ENCODE measurements at regions not wholly inside any gene's neighbourhood (a gene's known extent, or its start where the extent isn't known, plus 50 kb on each side); places are given as distances from the start of the nearest gene placed in this dataset.

GRCh38 chr5:93303291-93303691 is 277.7 kb downstream of the NR2F1-AS1 start:
- Mint-ChIP-seq H3K4me3 (no peak overlapping the region), H3K36me3 (ENCODE audit: low read depth) (no peaks in the 10 kb centered on the region), H3K27me3 (ENCODE audit: low read depth) (no peaks in the 10 kb centered on the region), H3K27ac (no peak overlapping the region), H3K4me1 (ENCODE audit: low read depth) (no peaks in the 10 kb centered on the region), H3K9me3 (no peaks in the 10 kb centered on the region)
- DNase-seq (ENCODE audit: low spot score): no peak

GRCh38 chr5:93302711-93303110 is 278.3 kb downstream of the NR2F1-AS1 start:
- H3K4me1 Mint-ChIP-seq (ENCODE audit: low read depth): no peaks in the 10 kb centered on the region
- H3K27me3 Mint-ChIP-seq (ENCODE audit: low read depth): no peaks in the 10 kb centered on the region
- H3K36me3 Mint-ChIP-seq (ENCODE audit: low read depth): no peaks in the 10 kb centered on the region
- no peak overlapping the region for H3K4me3 Mint-ChIP-seq
- H3K9me3 Mint-ChIP-seq: no peaks in the 10 kb centered on the region
- H3K27ac Mint-ChIP-seq: no peak overlapping the region
- DNase-seq (ENCODE audit: low spot score): no peak

- no peak overlapping the region for H3K4me3 Mint-ChIP-seq
- H3K9me3 Mint-ChIP-seq: no peaks in the 10 kb centered on the region
- DNase-seq (ENCODE audit: low spot score): no peak
- no peak overlapping the region for H3K27ac Mint-ChIP-seq
- no peaks in the 10 kb centered on the region for H3K27me3 Mint-ChIP-seq (ENCODE audit: low read depth)
- no peaks in the 10 kb centered on the region for H3K36me3 Mint-ChIP-seq (ENCODE audit: low read depth)
- no peaks in the 10 kb centered on the region for H3K4me1 Mint-ChIP-seq (ENCODE audit: low read depth)
These were observed 280.1 kb downstream of the NR2F1-AS1 start for GRCh38 chr5:93300945-93301344.

GRCh38 chr5:93300309-93300923 is 280.6 kb downstream of the NR2F1-AS1 start:
- H3K9me3 Mint-ChIP-seq: no peaks in the 10 kb centered on the region

GRCh38 chr5:93299681-93300308 is 281.2 kb downstream of the NR2F1-AS1 start:
- Mint-ChIP-seq H3K36me3 (ENCODE audit: low read depth) (no peaks in the 10 kb centered on the region), H3K4me1 (ENCODE audit: low read depth) (no peaks in the 10 kb centered on the region), H3K9me3 (no peaks in the 10 kb centered on the region), H3K27ac (no peak overlapping the region), H3K27me3 (ENCODE audit: low read depth) (no peaks in the 10 kb centered on the region), H3K4me3 (no peak overlapping the region)
- no peak for DNase-seq (ENCODE audit: low spot score)

More at GRCh38 chr5:93300309-93300923, 280.6 kb downstream of the NR2F1-AS1 start:
- no peaks in the 10 kb centered on the region for H3K27me3 Mint-ChIP-seq (ENCODE audit: low read depth)
- no peak overlapping the region for H3K27ac Mint-ChIP-seq
- no peak for DNase-seq (ENCODE audit: low spot score)
- H3K4me3 Mint-ChIP-seq: no peak overlapping the region
- no peaks in the 10 kb centered on the region for H3K36me3 Mint-ChIP-seq (ENCODE audit: low read depth)
- no peaks in the 10 kb centered on the region for H3K4me1 Mint-ChIP-seq (ENCODE audit: low read depth)

GRCh38 chr5:93297116-93297515 is 283.9 kb downstream of the NR2F1-AS1 start:
- no peak for DNase-seq (ENCODE audit: low spot score)
- Mint-ChIP-seq H3K27ac (no peak overlapping the region), H3K4me1 (ENCODE audit: low read depth) (no peaks in the 10 kb centered on the region), H3K36me3 (ENCODE audit: low read depth) (no peaks in the 10 kb centered on the region), H3K9me3 (no peaks in the 10 kb centered on the region), H3K4me3 (no peak overlapping the region), H3K27me3 (ENCODE audit: low read depth) (no peaks in the 10 kb centered on the region)

DNA sequence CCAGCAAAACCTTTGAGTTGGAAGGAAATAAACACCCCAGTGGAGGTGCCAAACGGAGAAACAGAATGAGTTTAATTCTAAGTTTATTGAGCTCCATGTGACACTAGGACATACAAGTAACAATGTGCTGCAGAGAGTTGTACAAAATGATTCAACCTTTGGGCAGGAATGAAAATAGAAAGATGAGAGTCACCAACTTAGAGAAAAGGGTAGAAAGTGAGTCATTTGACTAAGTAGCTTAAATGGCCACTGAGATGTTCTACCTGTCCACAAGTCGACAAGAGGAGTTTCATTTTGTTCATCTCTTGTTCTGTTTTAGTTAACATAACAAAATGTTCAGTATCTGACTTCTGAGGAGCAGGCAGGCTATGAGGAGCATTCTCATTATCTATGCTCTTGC is 284.7 kb downstream of the NR2F1-AS1 start:
- DNase-seq (ENCODE audit: low spot score): no peak
- Mint-ChIP-seq H3K4me1 (ENCODE audit: low read depth) (no peaks in the 10 kb centered on the region), H3K27me3 (ENCODE audit: low read depth) (no peaks in the 10 kb centered on the region), H3K4me3 (no peak overlapping the region), H3K9me3 (no peaks in the 10 kb centered on the region), H3K27ac (no peak overlapping the region), H3K36me3 (ENCODE audit: low read depth) (no peaks in the 10 kb centered on the region)

DNA sequence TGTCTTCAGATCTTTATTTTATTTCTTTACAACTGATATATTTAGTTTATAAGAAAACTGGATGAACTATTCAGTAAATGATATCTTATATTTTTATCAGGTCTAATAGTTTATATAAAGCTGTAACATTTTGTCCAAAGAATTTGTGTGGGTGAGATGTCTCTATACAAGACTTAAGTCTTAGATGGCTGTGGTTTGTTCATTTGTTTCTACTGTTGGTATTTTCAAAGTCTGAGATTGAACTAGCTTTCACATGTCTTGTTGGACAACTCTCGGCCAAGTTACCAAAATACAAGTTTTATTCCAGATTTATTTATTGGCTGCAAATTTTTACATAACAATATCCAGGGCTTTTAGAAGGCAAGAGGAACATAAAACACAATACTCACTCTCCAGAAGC is 286.0 kb downstream of the NR2F1-AS1 start:
- no peaks in the 10 kb centered on the region for H3K9me3 Mint-ChIP-seq
- H3K4me1 Mint-ChIP-seq (ENCODE audit: low read depth): no peaks in the 10 kb centered on the region
- H3K27me3 Mint-ChIP-seq (ENCODE audit: low read depth): no peaks in the 10 kb centered on the region
- H3K4me3 Mint-ChIP-seq: no peak overlapping the region
- no peaks in the 10 kb centered on the region for H3K36me3 Mint-ChIP-seq (ENCODE audit: low read depth)
- DNase-seq (ENCODE audit: low spot score): no peak
- no peak overlapping the region for H3K27ac Mint-ChIP-seq

GRCh38 chr5:93294199-93294598 is 286.8 kb downstream of the NR2F1-AS1 start:
- Mint-ChIP-seq H3K36me3 (ENCODE audit: low read depth) (no peaks in the 10 kb centered on the region), H3K4me1 (ENCODE audit: low read depth) (no peaks in the 10 kb centered on the region), H3K27me3 (ENCODE audit: low read depth) (no peaks in the 10 kb centered on the region), H3K4me3 (no peak overlapping the region), H3K9me3 (no peaks in the 10 kb centered on the region), H3K27ac (no peak overlapping the region)
- no peak for DNase-seq (ENCODE audit: low spot score)

GRCh38 chr5:93289942-93290341 is 291.1 kb downstream of the NR2F1-AS1 start:
- H3K27ac Mint-ChIP-seq: no peak overlapping the region
- DNase-seq (ENCODE audit: low spot score): no peak
- H3K36me3 Mint-ChIP-seq (ENCODE audit: low read depth): no peaks in the 10 kb centered on the region
- peaks cover 11% of the 10 kb centered on the region for H3K9me3 Mint-ChIP-seq
- no peaks in the 10 kb centered on the region for H3K4me1 Mint-ChIP-seq (ENCODE audit: low read depth)
- no peak overlapping the region for H3K4me3 Mint-ChIP-seq
- H3K27me3 Mint-ChIP-seq (ENCODE audit: low read depth): no peaks in the 10 kb centered on the region

DNA sequence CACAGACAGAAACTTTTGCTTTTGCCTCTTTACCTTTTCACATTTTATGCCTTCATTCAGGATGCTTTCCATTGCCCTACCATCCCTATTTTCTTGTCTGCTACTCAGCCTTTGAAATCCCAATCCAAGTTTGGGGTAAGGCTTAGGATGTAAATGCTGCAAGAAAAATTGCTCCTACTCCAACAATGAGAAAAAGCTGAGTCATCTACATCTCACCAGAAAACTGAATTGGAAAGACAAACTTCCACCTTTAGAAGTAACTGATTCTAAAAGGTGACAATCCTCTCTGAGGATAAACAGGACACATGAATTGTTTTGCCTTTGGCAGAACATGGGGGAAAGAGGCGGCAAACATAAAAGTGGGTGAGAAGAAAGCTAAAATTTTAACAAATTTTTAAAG is 295.6 kb downstream of the NR2F1-AS1 start:
- H3K9me3 Mint-ChIP-seq: peaks cover 11% of the 10 kb centered on the region
- H3K4me3 Mint-ChIP-seq: no peak overlapping the region
- DNase-seq (ENCODE audit: low spot score): no peak
- no peak overlapping the region for H3K27ac Mint-ChIP-seq
- H3K4me1 Mint-ChIP-seq (ENCODE audit: low read depth): no peaks in the 10 kb centered on the region
- H3K27me3 Mint-ChIP-seq (ENCODE audit: low read depth): no peaks in the 10 kb centered on the region
- H3K36me3 Mint-ChIP-seq (ENCODE audit: low read depth): no peaks in the 10 kb centered on the region

DNA sequence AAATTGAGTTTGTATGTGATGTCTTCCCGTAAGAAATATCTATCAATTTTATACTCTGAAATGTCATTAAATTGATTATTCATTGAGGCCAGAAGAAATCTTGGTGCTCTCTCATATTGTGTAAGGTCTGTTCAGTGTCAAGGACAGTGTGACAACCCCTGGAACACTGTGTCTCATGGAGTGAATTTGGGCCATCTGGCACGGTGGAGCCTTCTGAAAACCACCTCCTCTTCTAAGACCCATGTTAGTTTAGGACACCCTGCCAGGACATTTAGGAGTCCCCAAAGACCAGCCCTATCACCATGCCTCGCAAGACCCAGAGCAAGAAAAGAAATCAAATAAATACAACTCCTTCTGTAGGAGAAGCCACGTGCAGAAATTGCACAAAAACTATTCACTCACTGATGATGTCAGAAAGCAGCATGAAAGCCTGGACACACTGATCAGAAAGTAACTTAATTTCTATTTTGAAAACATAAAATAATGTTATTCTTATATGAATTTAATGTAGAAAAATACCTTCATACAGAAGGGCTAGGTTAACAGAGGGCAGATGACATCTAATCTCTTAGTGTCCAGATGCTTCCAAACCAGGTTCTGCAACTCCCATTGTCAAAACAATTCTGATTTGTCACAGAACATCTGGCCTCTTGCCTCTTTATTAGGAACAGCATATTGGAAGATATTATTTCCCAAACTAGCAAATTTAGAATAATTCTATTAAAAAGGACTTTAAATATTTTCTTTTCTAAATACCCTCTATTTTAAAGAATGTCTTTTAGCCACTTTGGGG is 298.8 kb downstream of the NR2F1-AS1 start:
- H3K36me3 Mint-ChIP-seq (ENCODE audit: low read depth): no peaks in the 10 kb centered on the region
- H3K27ac Mint-ChIP-seq: no peak overlapping the region
- no peaks in the 10 kb centered on the region for H3K27me3 Mint-ChIP-seq (ENCODE audit: low read depth)
- no peaks in the 10 kb centered on the region for H3K4me1 Mint-ChIP-seq (ENCODE audit: low read depth)
- H3K9me3 Mint-ChIP-seq: peaks cover 9% of the 10 kb centered on the region
- H3K4me3 Mint-ChIP-seq: no peak overlapping the region
- DNase-seq (ENCODE audit: low spot score): no peak

GRCh38 chr5:93280518-93280917 is 300.5 kb downstream of the NR2F1-AS1 start:
- H3K27me3 Mint-ChIP-seq (ENCODE audit: low read depth): no peaks in the 10 kb centered on the region
- no peak overlapping the region for H3K4me3 Mint-ChIP-seq
- H3K36me3 Mint-ChIP-seq (ENCODE audit: low read depth): no peaks in the 10 kb centered on the region
- no peak for DNase-seq (ENCODE audit: low spot score)
- no peak overlapping the region for H3K27ac Mint-ChIP-seq
- no peaks in the 10 kb centered on the region for H3K4me1 Mint-ChIP-seq (ENCODE audit: low read depth)
- H3K9me3 Mint-ChIP-seq: no peaks in the 10 kb centered on the region

GRCh38 chr5:93279296-93279963 is 301.6 kb downstream of the NR2F1-AS1 start:
- DNase-seq (ENCODE audit: low spot score): no peak
- Mint-ChIP-seq H3K4me3 (no peak overlapping the region), H3K36me3 (ENCODE audit: low read depth) (no peaks in the 10 kb centered on the region), H3K4me1 (ENCODE audit: low read depth) (no peaks in the 10 kb centered on the region), H3K27me3 (ENCODE audit: low read depth) (no peaks in the 10 kb centered on the region), H3K27ac (no peak overlapping the region), H3K9me3 (no peaks in the 10 kb centered on the region)
